Trophoblast cell (in vitro differentiated cells and primary cell): ENCODE measurements at regions not wholly inside any gene's neighbourhood (a gene's known extent, or its start where the extent isn't known, plus 50 kb on each side); places are given as distances from the start of the nearest gene placed in this dataset.

Experiments
- DNase-seq, 2 donors: peaks; one replicate each; pipeline ENCODE4 v3.0.0-alpha.2; 2016
- H2AFZ ChIP-seq: 2 replicates; pipeline ENCODE4 v1.6.1; 2013; ENCODE audit warnings: low read length, moderate library complexity, mild to moderate bottlenecking; ENCODE audit not compliant: insufficient read depth, poor library complexity
- H2AK5ac ChIP-seq: 2 replicates; pipeline ENCODE4 v1.6.1; 2013; ENCODE audit warnings: mild to moderate bottlenecking, low read length
- H2BK120ac ChIP-seq: 2 replicates; pipeline ENCODE4 v1.6.1; 2013; ENCODE audit warnings: low read length, mild to moderate bottlenecking, moderate library complexity; ENCODE audit not compliant: insufficient read depth, poor library complexity
- H2BK12ac ChIP-seq: 2 replicates; pipeline ENCODE4 v1.6.1; 2013; ENCODE audit warnings: mild to moderate bottlenecking, low read length, moderate library complexity
- H2BK5ac ChIP-seq: 2 replicates; pipeline ENCODE4 v1.6.1; 2013; ENCODE audit warnings: low read length, low read depth, moderate library complexity, mild to moderate bottlenecking; ENCODE audit not compliant: poor library complexity
- H3K14ac ChIP-seq: 2 replicates; pipeline ENCODE4 v1.6.1; 2013; ENCODE audit warnings: mild to moderate bottlenecking, low read length
- H3K18ac ChIP-seq: 2 replicates; pipeline ENCODE4 v1.6.1; 2013; ENCODE audit warnings: mild to moderate bottlenecking, low read length
- H3K23ac ChIP-seq: 2 replicates; pipeline ENCODE4 v1.6.1; 2013; ENCODE audit warnings: low read length
- H3K27ac ChIP-seq: 2 replicates; pipeline ENCODE4 v1.5.1; 2013; ENCODE audit warnings: low read depth, mild to moderate bottlenecking, inconsistent platforms, low read length, moderate library complexity
- H3K27me3 ChIP-seq: 2 replicates; pipeline ENCODE4 v1.6.1; 2013; ENCODE audit warnings: inconsistent platforms, mild to moderate bottlenecking, low read length, moderate library complexity; ENCODE audit not compliant: insufficient read depth
- H3K36me3 ChIP-seq, 2 experiments: 1 replicate in 1 of 2; 2 replicates in 1 of 2; pipeline ENCODE4 v1.6.1; 2013; ENCODE audit warnings: low read length in 2 of 2, mild to moderate bottlenecking in 2 of 2, moderate library complexity in 1 of 2; ENCODE audit not compliant: insufficient read depth in 2 of 2, control insufficient read depth in 1 of 2
- H3K4ac ChIP-seq: 2 replicates; pipeline ENCODE4 v1.6.1; 2013; ENCODE audit warnings: low read depth, mild to moderate bottlenecking, low read length, moderate library complexity
- H3K4me1 ChIP-seq, 2 experiments: 1 replicate in 1 of 2; 2 replicates in 1 of 2; pipeline ENCODE4 v1.6.1; 2013; ENCODE audit warnings: low read length in 2 of 2, mild to moderate bottlenecking in 2 of 2, moderate library complexity in 1 of 2; ENCODE audit not compliant: insufficient read depth in 2 of 2, control insufficient read depth in 1 of 2
- H3K4me2 ChIP-seq: 2 replicates; pipeline ENCODE4 v1.6.1; 2013; ENCODE audit warnings: inconsistent platforms, mild to moderate bottlenecking, low read length, moderate library complexity
- H3K4me3 ChIP-seq: 2 replicates; pipeline ENCODE4 v1.5.1; 2013; ENCODE audit warnings: mild to moderate bottlenecking, low read depth, low read length, inconsistent platforms
- H3K79me1 ChIP-seq: one replicate; pipeline ENCODE4 v1.6.1; 2013; ENCODE audit warnings: low read length
- H3K79me2 ChIP-seq: 2 replicates; pipeline ENCODE4 v1.6.1; 2013; ENCODE audit warnings: low read length, mild to moderate bottlenecking; ENCODE audit not compliant: control insufficient read depth, insufficient read depth, poor library complexity
- H3K9ac ChIP-seq: 2 replicates; pipeline ENCODE4 v1.6.1; 2013; ENCODE audit warnings: mild to moderate bottlenecking, low read length
- H3K9me3 ChIP-seq: 2 replicates; pipeline ENCODE4 v1.6.1; 2013; ENCODE audit warnings: low read depth, mild to moderate bottlenecking, control low read depth, inconsistent platforms, low read length; ENCODE audit not compliant: insufficient read depth
- H4K12ac ChIP-seq: 2 replicates; pipeline ENCODE4 v1.6.1; 2013; ENCODE audit warnings: low read depth, mild to moderate bottlenecking, low read length, moderate library complexity
- H4K8ac ChIP-seq: 2 replicates; pipeline ENCODE4 v1.6.1; 2013; ENCODE audit warnings: low read depth, mild to moderate bottlenecking, low read length, moderate library complexity
- H4K91ac ChIP-seq: one replicate; pipeline ENCODE4 v1.6.1; 2013; ENCODE audit warnings: low read depth, mild to moderate bottlenecking, low read length, moderate library complexity
- WGBS: extraction: QIAGEN DNeasy Blood & Tissue Kit; methylation state at CpG from one replicate; pipeline ENCODE4 v1.1.7; 2013; ENCODE audit warnings: missing lambda C conversion rate; ENCODE audit not compliant: insufficient read length, insufficient coverage; ENCODE audit errors: extremely low coverage; 5-methylcytosine and 5-hydroxymethylcytosine counted together

DNA sequence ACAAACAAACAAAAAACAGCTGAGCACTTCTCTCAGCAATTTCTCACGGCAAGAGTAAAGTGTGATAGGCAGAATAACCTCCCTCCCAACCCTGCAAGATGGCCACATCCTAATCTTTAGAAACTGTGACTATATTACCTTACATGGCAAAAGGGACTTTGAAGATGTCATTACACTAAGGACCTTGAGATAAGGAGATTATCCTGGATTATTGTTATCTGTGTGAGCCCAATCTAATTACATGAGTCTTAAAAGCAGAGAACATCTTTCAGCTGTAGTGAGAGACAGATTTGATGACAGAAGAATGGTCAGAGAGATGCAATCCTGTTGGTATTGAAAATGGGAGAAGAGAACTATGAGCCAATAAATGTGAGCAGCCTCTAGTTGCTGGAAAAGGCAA, 347.9 kb downstream of the CDH9 start:
- no peak overlapping the region for H3K9ac ChIP-seq
- H2BK12ac ChIP-seq = no peak overlapping the region
- no peaks in the 10 kb centered on the region for H3K9me3 ChIP-seq
- H3K27ac ChIP-seq = no peak overlapping the region
- no peak overlapping the region for H3K4me2 ChIP-seq
- no peak overlapping the region for H2AFZ ChIP-seq
- no peak overlapping the region for H3K4ac ChIP-seq
- no peak overlapping the region for H3K23ac ChIP-seq
- H4K8ac ChIP-seq = no peak overlapping the region
- H2AK5ac ChIP-seq = no peak overlapping the region
- H2BK120ac ChIP-seq = no peak overlapping the region
- no peak overlapping the region for H2BK5ac ChIP-seq
- H4K12ac ChIP-seq = no peak overlapping the region
- no peaks in the 10 kb centered on the region for H3K27me3 ChIP-seq
- H3K79me2 ChIP-seq = no peaks in the 10 kb centered on the region
- H4K91ac ChIP-seq = no peak overlapping the region
- no peaks in the 10 kb centered on the region for H3K36me3 ChIP-seq
- no peak overlapping the region for H3K14ac ChIP-seq
- H3K79me1 ChIP-seq = no peaks in the 10 kb centered on the region
- no CpG with 5 or more reads among the region's 1 CpG for WGBS
- no peak overlapping the region for H3K18ac ChIP-seq
- H3K4me1 ChIP-seq = no peaks in the 10 kb centered on the region
- no peak for DNase-seq
- no peak overlapping the region for H3K4me3 ChIP-seq

DNA sequence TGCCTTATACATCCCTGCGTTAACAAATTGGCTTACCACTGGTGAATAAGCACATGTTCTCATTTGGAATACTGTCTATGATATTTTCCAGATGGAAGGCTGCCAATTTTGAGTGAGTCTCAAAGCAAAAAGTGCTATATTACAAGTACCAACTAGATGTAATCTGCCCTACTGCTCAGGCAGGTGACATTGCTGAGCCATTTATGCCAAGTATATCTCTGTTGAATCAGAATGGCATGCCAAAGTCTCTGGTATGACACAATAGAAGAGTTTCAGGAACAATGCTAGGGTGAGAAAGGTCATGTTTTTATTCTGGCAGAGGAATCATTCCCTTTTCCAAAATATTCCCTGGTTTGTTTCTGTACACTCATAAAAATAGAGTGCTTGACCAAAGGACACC, 356.5 kb downstream of the CDH9 start:
- WGBS = no CpG with 5 or more reads among the region's 1 CpG
- H2AK5ac ChIP-seq = no peak overlapping the region
- H3K4me3 ChIP-seq = no peak overlapping the region
- H3K14ac ChIP-seq = no peak overlapping the region
- H2AFZ ChIP-seq = no peak overlapping the region
- H3K27ac ChIP-seq = no peak overlapping the region
- no peaks in the 10 kb centered on the region for H3K4me1 ChIP-seq
- H4K91ac ChIP-seq = no peak overlapping the region
- H3K9ac ChIP-seq = no peak overlapping the region
- peaks cover 2% of the 10 kb centered on the region for H3K9me3 ChIP-seq
- no peak overlapping the region for H3K18ac ChIP-seq
- H3K27me3 ChIP-seq = no peaks in the 10 kb centered on the region
- no peak for DNase-seq
- no peak overlapping the region for H4K8ac ChIP-seq
- H3K79me1 ChIP-seq = no peaks in the 10 kb centered on the region
- no peak overlapping the region for H3K23ac ChIP-seq
- H3K79me2 ChIP-seq = no peaks in the 10 kb centered on the region
- no peak overlapping the region for H2BK5ac ChIP-seq
- no peaks in the 10 kb centered on the region for H3K36me3 ChIP-seq
- no peak overlapping the region for H3K4ac ChIP-seq
- H3K4me2 ChIP-seq = no peak overlapping the region
- no peak overlapping the region for H2BK120ac ChIP-seq
- no peak overlapping the region for H2BK12ac ChIP-seq
- H4K12ac ChIP-seq = no peak overlapping the region

DNA sequence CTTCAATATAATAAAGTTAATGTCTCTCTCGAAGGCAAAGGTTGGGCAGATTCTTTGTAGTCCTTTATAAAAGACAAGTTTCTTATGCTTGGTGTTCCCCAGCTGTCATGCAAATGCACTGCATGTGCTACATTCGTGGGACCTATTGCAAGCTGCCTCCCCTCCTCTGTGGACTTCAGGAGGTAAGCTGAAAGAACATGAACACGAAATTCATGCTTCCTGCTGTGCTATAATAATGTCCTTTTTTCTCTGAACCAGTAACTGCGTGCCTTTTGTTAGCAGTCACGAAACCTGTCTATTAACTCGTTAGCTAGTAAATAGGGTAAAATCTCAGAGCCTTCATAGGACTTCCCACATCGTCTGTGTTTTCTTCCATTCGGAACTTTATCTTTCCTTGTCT, 363.5 kb downstream of the CDH9 start:
- Histone ChIP-seq H3K4me1 (no peaks in the 10 kb centered on the region), H3K9ac (no peak overlapping the region), H2AFZ (no peak overlapping the region), H3K79me1 (no peaks in the 10 kb centered on the region), H3K79me2 (no peaks in the 10 kb centered on the region), H3K23ac (no peak overlapping the region), H4K91ac (no peak overlapping the region), H3K18ac (no peak overlapping the region), H3K9me3 (no peaks in the 10 kb centered on the region), H2BK5ac (no peak overlapping the region), H3K36me3 (no peaks in the 10 kb centered on the region), H4K12ac (no peak overlapping the region), H2BK12ac (no peak overlapping the region), H3K4ac (no peak overlapping the region), H3K27me3 (no peaks in the 10 kb centered on the region), H2AK5ac (no peak overlapping the region), H4K8ac (no peak overlapping the region), H3K14ac (no peak overlapping the region), H2BK120ac (no peak overlapping the region), H3K4me3 (no peak overlapping the region), H3K27ac (no peak overlapping the region), H3K4me2 (no peak overlapping the region)
- WGBS = no CpG with 5 or more reads among the region's 8 CpGs
- DNase-seq = no peak

DNA sequence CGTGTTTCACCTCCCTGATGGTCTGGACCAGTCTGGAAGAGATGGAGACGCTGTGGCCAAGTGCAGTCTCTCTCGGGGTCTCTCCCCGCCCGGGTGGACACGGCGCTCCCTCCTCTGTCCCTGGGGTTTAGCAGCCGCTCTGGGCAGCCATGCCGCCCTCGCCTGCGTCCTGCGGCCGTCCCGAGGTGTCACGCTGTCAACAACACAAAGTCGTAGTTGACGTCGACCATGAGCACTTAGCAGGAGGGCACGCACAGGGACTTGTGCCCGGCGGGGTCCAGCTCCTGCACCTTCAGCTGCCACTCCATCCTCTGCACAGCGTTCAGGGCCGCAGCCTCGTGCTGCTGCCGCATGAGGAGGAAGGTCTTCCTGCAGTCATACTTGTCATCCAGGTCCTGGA, 368.9 kb downstream of the CDH9 start:
- DNase-seq = no peak
- H3K4me3 ChIP-seq = no peak overlapping the region
- no peak overlapping the region for H2BK120ac ChIP-seq
- H3K9ac ChIP-seq = no peak overlapping the region
- no peak overlapping the region for H2BK5ac ChIP-seq
- H2BK12ac ChIP-seq = no peak overlapping the region
- H2AFZ ChIP-seq = no peak overlapping the region
- no peak overlapping the region for H3K18ac ChIP-seq
- no peak overlapping the region for H3K14ac ChIP-seq
- no peak overlapping the region for H4K12ac ChIP-seq
- H4K91ac ChIP-seq = no peak overlapping the region
- H3K9me3 ChIP-seq = no peaks in the 10 kb centered on the region
- H3K4me2 ChIP-seq = no peak overlapping the region
- no peak overlapping the region for H3K23ac ChIP-seq
- no peaks in the 10 kb centered on the region for H3K79me1 ChIP-seq
- H3K27ac ChIP-seq = no peak overlapping the region
- H4K8ac ChIP-seq = no peak overlapping the region
- no peak overlapping the region for H3K4ac ChIP-seq
- no peaks in the 10 kb centered on the region for H3K4me1 ChIP-seq
- H2AK5ac ChIP-seq = no peak overlapping the region
- H3K27me3 ChIP-seq = no peaks in the 10 kb centered on the region
- H3K36me3 ChIP-seq = no peaks in the 10 kb centered on the region
- no peaks in the 10 kb centered on the region for H3K79me2 ChIP-seq
- no CpG with 5 or more reads among the region's 25 CpGs for WGBS
